Activated naive CD4-positive, alpha-beta T cell treated with anti-CD3 and anti-CD28 coated beads, Interleukin-2, amount 10 ng/mL, durations not matched to agents 7 days and 5 days (primary cell): ENCODE measurements at regions not wholly inside any gene's neighbourhood (a gene's known extent, or its start where the extent isn't known, plus 50 kb on each side); places are given as distances from the start of the nearest gene placed in this dataset.
"Not testable (repeated sequence)": the region's sequence is repeated elsewhere in the genome, so short reads cannot be mapped to it uniquely, and the experiment has no call there.

Experiments
- CTCF ChIA-PET: fragments of 350-600 bp; sonication (Branson Sonifier 250); formaldehyde crosslinking; loops from one replicate; lab custom pipeline; 2021; ENCODE audit warnings: antibody characterized with exemption; lab: Charles Lee
- DNase-seq: peaks from one replicate; pipeline ENCODE4 v3.0.0-alpha.2; 2020
- H3K27ac Mint-ChIP-seq: one replicate; pipeline ENCODE4 v1.8.0; 2021; ENCODE audit warnings: mild to moderate bottlenecking, moderate library complexity, mixed read lengths
- H3K27me3 Mint-ChIP-seq: one replicate; pipeline ENCODE4 v1.8.0; 2021; ENCODE audit warnings: mild to moderate bottlenecking, mixed read lengths
- H3K36me3 Mint-ChIP-seq: one replicate; pipeline ENCODE4 v1.8.0; 2021; ENCODE audit warnings: mixed read lengths
- H3K4me1 Mint-ChIP-seq: one replicate; pipeline ENCODE4 v1.8.0; 2021; ENCODE audit warnings: mixed read lengths
- H3K4me3 Mint-ChIP-seq: one replicate; pipeline ENCODE4 v1.8.0; 2021; ENCODE audit warnings: mild to moderate bottlenecking, moderate library complexity, mixed read lengths
- H3K9me3 Mint-ChIP-seq: one replicate; pipeline ENCODE4 v1.8.0; 2021; ENCODE audit warnings: mixed read lengths

- no peak overlapping the region for H3K4me3 Mint-ChIP-seq
- peaks cover 16% of the 10 kb centered on the region for H3K9me3 Mint-ChIP-seq
- H3K27ac Mint-ChIP-seq, result no peak overlapping the region
- no peaks in the 10 kb centered on the region for H3K4me1 Mint-ChIP-seq
- no peaks in the 10 kb centered on the region for H3K27me3 Mint-ChIP-seq
- no peaks in the 10 kb centered on the region for H3K36me3 Mint-ChIP-seq
- CTCF ChIA-PET, result no interaction called here
- DNase-seq, result no peak
Measured at GRCh38 chr14:80024417-80024816, 186.9 kb downstream of the DIO2 start.

GRCh38 chr14:80018476-80018875 is 192.8 kb downstream of the DIO2 start:
- H3K27ac Mint-ChIP-seq, H3K4me1 Mint-ChIP-seq, H3K4me3 Mint-ChIP-seq, DNase-seq, CTCF ChIA-PET, H3K27me3 Mint-ChIP-seq, H3K36me3 Mint-ChIP-seq: not testable (repeated sequence)
- peaks cover 16% of the 10 kb centered on the region for H3K9me3 Mint-ChIP-seq

GRCh38 chr14:80017795-80018194 is 193.5 kb downstream of the DIO2 start:
- Mint-ChIP-seq H3K27me3 (no peaks in the 10 kb centered on the region), H3K4me1 (no peaks in the 10 kb centered on the region), H3K4me3 (no peak overlapping the region), H3K9me3 (peaks cover 13% of the 10 kb centered on the region), H3K27ac (no peak overlapping the region), H3K36me3 (no peaks in the 10 kb centered on the region)
- CTCF ChIA-PET, result no interaction called here
- DNase-seq, result no peak

GRCh38 chr14:80010245-80010644 is 201.1 kb downstream of the DIO2 start:
- H3K27me3 Mint-ChIP-seq, H3K9me3 Mint-ChIP-seq, H3K27ac Mint-ChIP-seq, H3K4me3 Mint-ChIP-seq, CTCF ChIA-PET, H3K36me3 Mint-ChIP-seq, DNase-seq, H3K4me1 Mint-ChIP-seq: not testable (repeated sequence)

GRCh38 chr14:80005561-80005960 is 205.7 kb downstream of the DIO2 start:
- Mint-ChIP-seq H3K4me1 (no peaks in the 10 kb centered on the region), H3K27me3 (no peaks in the 10 kb centered on the region), H3K9me3 (peaks cover 5% of the 10 kb centered on the region), H3K27ac (no peak overlapping the region), H3K36me3 (no peaks in the 10 kb centered on the region), H3K4me3 (no peak overlapping the region)
- CTCF ChIA-PET, result no interaction called here
- no peak for DNase-seq

- Mint-ChIP-seq H3K27ac (no peak overlapping the region), H3K9me3 (peaks cover 5% of the 10 kb centered on the region), H3K4me3 (no peak overlapping the region), H3K36me3 (no peaks in the 10 kb centered on the region), H3K27me3 (no peaks in the 10 kb centered on the region), H3K4me1 (no peaks in the 10 kb centered on the region)
- DNase-seq, result no peak
- CTCF ChIA-PET, result no interaction called here
Measured at GRCh38 chr14:80004871-80005270, 206.4 kb downstream of the DIO2 start.

GRCh38 chr14:80003138-80003537 is 208.2 kb downstream of the DIO2 start:
- Mint-ChIP-seq H3K4me1 (no peaks in the 10 kb centered on the region), H3K36me3 (no peaks in the 10 kb centered on the region), H3K4me3 (no peak overlapping the region), H3K9me3 (peaks cover 8% of the 10 kb centered on the region), H3K27ac (no peak overlapping the region), H3K27me3 (no peaks in the 10 kb centered on the region)
- DNase-seq, result no peak
- CTCF ChIA-PET, result no interaction called here

- DNase-seq, result no peak
- CTCF ChIA-PET, result no interaction called here
- Mint-ChIP-seq H3K4me1 (no peaks in the 10 kb centered on the region), H3K4me3 (no peak overlapping the region), H3K9me3 (peaks cover 5% of the 10 kb centered on the region), H3K27ac (no peak overlapping the region), H3K36me3 (no peaks in the 10 kb centered on the region), H3K27me3 (no peaks in the 10 kb centered on the region)
Measured at GRCh38 chr14:79997509-79998208, 213.6 kb downstream of the DIO2 start.

- Mint-ChIP-seq H3K4me3 (no peak overlapping the region), H3K9me3 (peaks cover 2% of the 10 kb centered on the region), H3K36me3 (no peaks in the 10 kb centered on the region), H3K4me1 (no peaks in the 10 kb centered on the region), H3K27ac (no peak overlapping the region), H3K27me3 (no peaks in the 10 kb centered on the region)
- CTCF ChIA-PET, result no interaction called here
- DNase-seq, result no peak
Measured at GRCh38 chr14:79992407-79993198, 218.7 kb downstream of the DIO2 start.

GRCh38 chr14:79991866-79992265 is 219.4 kb downstream of the DIO2 start:
- no peak overlapping the region for H3K4me3 Mint-ChIP-seq
- H3K9me3 Mint-ChIP-seq, result peaks cover 2% of the 10 kb centered on the region
- no peaks in the 10 kb centered on the region for H3K36me3 Mint-ChIP-seq
- no peaks in the 10 kb centered on the region for H3K4me1 Mint-ChIP-seq
- no peaks in the 10 kb centered on the region for H3K27me3 Mint-ChIP-seq
- CTCF ChIA-PET, result no interaction called here
- no peak overlapping the region for H3K27ac Mint-ChIP-seq
- DNase-seq, result no peak

GRCh38 chr14:79989990-79990389 is 221.3 kb downstream of the DIO2 start:
- H3K4me1 Mint-ChIP-seq, result no peaks in the 10 kb centered on the region
- H3K4me3 Mint-ChIP-seq, result no peak overlapping the region
- CTCF ChIA-PET, result no interaction called here

GRCh38 chr14:79986251-79986650 is 225.1 kb downstream of the DIO2 start:
- Mint-ChIP-seq H3K36me3 (no peaks in the 10 kb centered on the region), H3K27me3 (no peaks in the 10 kb centered on the region), H3K4me1 (no peaks in the 10 kb centered on the region), H3K9me3 (peaks cover 2% of the 10 kb centered on the region), H3K4me3 (no peak overlapping the region), H3K27ac (no peak overlapping the region)
- no peak for DNase-seq
- CTCF ChIA-PET, result no interaction called here

More at GRCh38 chr14:79989990-79990389, 221.3 kb downstream of the DIO2 start:
- no peak for DNase-seq
- H3K27me3 Mint-ChIP-seq, result no peaks in the 10 kb centered on the region
- H3K9me3 Mint-ChIP-seq, result peaks cover 2% of the 10 kb centered on the region
- H3K36me3 Mint-ChIP-seq, result no peaks in the 10 kb centered on the region
- H3K27ac Mint-ChIP-seq, result no peak overlapping the region

GRCh38 chr14:79972230-79972629 is 239.1 kb downstream of the DIO2 start:
- no peaks in the 10 kb centered on the region for H3K4me1 Mint-ChIP-seq
- no peaks in the 10 kb centered on the region for H3K27me3 Mint-ChIP-seq
- H3K9me3 Mint-ChIP-seq, result peaks cover 2% of the 10 kb centered on the region
- CTCF ChIA-PET, result no interaction called here
- no peak for DNase-seq
- no peaks in the 10 kb centered on the region for H3K36me3 Mint-ChIP-seq
- no peak overlapping the region for H3K4me3 Mint-ChIP-seq
- no peak overlapping the region for H3K27ac Mint-ChIP-seq

GRCh38 chr14:79971330-79971729 is 240.0 kb downstream of the DIO2 start:
- no peak for DNase-seq
- no peak overlapping the region for H3K27ac Mint-ChIP-seq
- CTCF ChIA-PET, result interaction anchor here (0.6 kb wide), 1 partner anchor 1219 kb away, joined by 3 read pairs; no protein-coding TSS in a partner anchor
- no peaks in the 10 kb centered on the region for H3K4me1 Mint-ChIP-seq
- no peak overlapping the region for H3K4me3 Mint-ChIP-seq
- no peaks in the 10 kb centered on the region for H3K36me3 Mint-ChIP-seq
- peaks cover 2% of the 10 kb centered on the region for H3K9me3 Mint-ChIP-seq
- no peaks in the 10 kb centered on the region for H3K27me3 Mint-ChIP-seq

- Mint-ChIP-seq H3K4me1 (no peaks in the 10 kb centered on the region), H3K27ac (no peak overlapping the region), H3K36me3 (no peaks in the 10 kb centered on the region), H3K4me3 (no peak overlapping the region), H3K9me3 (peaks cover 3% of the 10 kb centered on the region), H3K27me3 (no peaks in the 10 kb centered on the region)
- no peak for DNase-seq
- CTCF ChIA-PET, result interaction anchor here (0.6 kb wide), 1 partner anchor 1788 kb away, joined by 5 read pairs; no protein-coding TSS in a partner anchor
Measured at GRCh38 chr14:79967453-79967852, 243.9 kb downstream of the DIO2 start.
